IMR-90 (cell line): ENCODE measurements at regions not wholly inside any gene's neighbourhood (a gene's known extent, or its start where the extent isn't known, plus 50 kb on each side); places are given as distances from the start of the nearest gene placed in this dataset.

Source experiments
- CHD1 ChIP-seq: IDR thresholded peaks from 2 replicates; pipeline ENCODE4 v1.6.1; 2012; ENCODE audit warnings: low read depth, low read length, improper control_type of control experiment
- CTCF ChIP-seq: conservative IDR thresholded peaks from 2 replicates; pipeline ENCODE4 v1.5.1; 2012; ENCODE audit warnings: mild to moderate bottlenecking, low read depth, low read length, improper control_type of control experiment
- FOS ChIP-seq: fragments of 150-350 bp; IDR thresholded peaks from 2 replicates; pipeline ENCODE4 v1.6.1; 2016; ENCODE audit warnings: low read depth, low read length
- MAZ ChIP-seq: IDR thresholded peaks from 2 replicates; pipeline ENCODE4 v1.6.1; 2012; ENCODE audit warnings: low read depth, mild to moderate bottlenecking, low read length, improper control_type of control experiment, moderate library complexity, borderline replicate concordance
- POLR2A ChIP-seq: IDR thresholded peaks from 2 replicates; pipeline ENCODE4 v1.6.1; 2012; ENCODE audit warnings: mild to moderate bottlenecking, low read depth, low read length
- SMC3 ChIP-seq: fragments of 150-350 bp; IDR thresholded peaks from 2 replicates; pipeline ENCODE4 v1.6.1; 2016; ENCODE audit warnings: low read depth, mild to moderate bottlenecking, antibody characterized with exemption, low read length, moderate library complexity
- USF2 ChIP-seq: fragments of 150-350 bp; IDR thresholded peaks from 2 replicates; pipeline ENCODE4 v1.6.1; 2017; ENCODE audit warnings: mild to moderate bottlenecking, antibody characterized with exemption, low read length, low read depth

- no peak for TF ChIP-seq MAZ
- TF ChIP-seq USF2, result no peak
- no peak for TF ChIP-seq POLR2A
- TF ChIP-seq CTCF, result no peak
- no peak for TF ChIP-seq CHD1
- TF ChIP-seq SMC3, result no peak
- TF ChIP-seq FOS, result no peak
These were observed 221.9 kb upstream of the COL3A1 start for GRCh38 chr2:188752311-188752710.
